ENCODE measurements at regions not wholly inside any gene's neighbourhood (a gene's known extent, or its start where the extent isn't known, plus 50 kb on each side); places are given as distances from the start of the nearest gene placed in this dataset.

DNA sequence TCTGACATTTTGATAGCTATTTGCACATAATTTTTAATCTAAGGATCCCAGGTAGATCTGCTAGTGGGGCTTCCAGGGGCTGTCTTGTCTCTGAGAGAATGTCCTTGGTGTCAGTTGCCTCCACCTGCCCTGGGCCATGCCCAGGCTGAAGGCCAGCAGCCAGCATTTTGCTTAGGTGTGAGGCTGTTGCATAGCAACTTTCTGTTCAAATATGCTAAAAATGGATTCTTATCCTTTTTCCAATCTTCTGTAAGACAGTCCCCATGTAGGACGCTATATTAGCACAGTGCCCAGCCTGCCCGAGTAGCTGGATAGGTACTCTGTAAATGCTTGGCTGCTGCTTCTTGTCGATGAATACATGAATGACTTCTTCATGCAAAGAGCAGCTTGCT, 62.5 kb upstream of the CITED2 start:
- Histone ChIP-seq H3K36me3 (ENCODE audit: insufficient read depth, low read length) (no peaks in the 10 kb centered on the region), H3K27me3 (ENCODE audit: insufficient read depth, low read length) (no peaks in the 10 kb centered on the region), H3K4me3 (ENCODE audit: low read length) (no peak overlapping the region), H3K27ac (ENCODE audit: low read depth, low read length) (no peak overlapping the region), H3K4me1 (ENCODE audit: insufficient read depth, low read length) (no peaks in the 10 kb centered on the region), H3K9ac (ENCODE audit: low read depth, low read length) (no peak overlapping the region), H3K9me3 (ENCODE audit: insufficient read depth, low read depth, low read length) (no peaks in the 10 kb centered on the region)
- WGBS, result 98% methylated on average over 3 of the region's 3 CpGs

DNA sequence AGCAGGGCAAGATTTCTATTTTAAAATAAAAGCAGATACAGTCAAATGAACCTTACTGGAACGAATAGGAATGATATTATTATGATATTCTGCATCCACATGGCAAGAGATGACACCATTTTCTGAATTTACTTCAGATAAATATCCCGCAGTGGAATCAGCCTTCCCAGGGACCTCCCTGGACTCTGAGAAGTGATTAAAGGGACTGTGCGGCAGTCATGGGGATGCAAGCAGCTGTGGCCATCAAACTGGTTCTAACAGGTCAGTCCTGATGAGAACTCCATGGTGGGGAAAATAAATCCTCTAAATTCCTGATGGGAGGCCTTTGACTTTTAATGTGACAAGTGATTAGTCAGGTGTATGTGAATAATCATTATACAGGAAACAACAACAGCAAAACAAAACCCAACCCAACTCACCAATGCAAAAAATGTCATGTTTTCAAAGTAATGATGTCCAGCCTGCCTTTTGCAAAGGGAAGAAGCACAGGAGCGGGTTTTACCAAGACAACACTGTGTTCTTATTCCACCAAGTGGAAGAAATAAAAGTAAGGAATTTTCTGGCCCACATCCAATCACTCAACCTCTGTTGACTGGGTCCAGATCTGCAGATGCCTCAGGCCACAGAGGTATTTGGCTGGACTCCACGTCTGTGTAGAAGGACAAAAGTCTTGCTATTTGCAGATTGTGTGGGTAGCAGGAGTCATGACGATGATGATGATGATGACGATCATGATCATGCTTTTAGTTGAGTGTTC, 61.9 kb upstream of the CITED2 start:
- H3K36me3 ChIP-seq (ENCODE audit: insufficient read depth, low read length), result no peaks in the 10 kb centered on the region
- H3K27me3 ChIP-seq (ENCODE audit: insufficient read depth, low read length), result no peaks in the 10 kb centered on the region
- no peak overlapping the region for H3K9ac ChIP-seq (ENCODE audit: low read depth, low read length)
- H3K4me1 ChIP-seq (ENCODE audit: insufficient read depth, low read length), result no peaks in the 10 kb centered on the region
- 93% methylated on average over 6 of the region's 7 CpGs for WGBS
- no peak overlapping the region for H3K27ac ChIP-seq (ENCODE audit: low read depth, low read length)
- no peak overlapping the region for H3K4me3 ChIP-seq (ENCODE audit: low read length)
- no peaks in the 10 kb centered on the region for H3K9me3 ChIP-seq (ENCODE audit: insufficient read depth, low read depth, low read length)

DNA sequence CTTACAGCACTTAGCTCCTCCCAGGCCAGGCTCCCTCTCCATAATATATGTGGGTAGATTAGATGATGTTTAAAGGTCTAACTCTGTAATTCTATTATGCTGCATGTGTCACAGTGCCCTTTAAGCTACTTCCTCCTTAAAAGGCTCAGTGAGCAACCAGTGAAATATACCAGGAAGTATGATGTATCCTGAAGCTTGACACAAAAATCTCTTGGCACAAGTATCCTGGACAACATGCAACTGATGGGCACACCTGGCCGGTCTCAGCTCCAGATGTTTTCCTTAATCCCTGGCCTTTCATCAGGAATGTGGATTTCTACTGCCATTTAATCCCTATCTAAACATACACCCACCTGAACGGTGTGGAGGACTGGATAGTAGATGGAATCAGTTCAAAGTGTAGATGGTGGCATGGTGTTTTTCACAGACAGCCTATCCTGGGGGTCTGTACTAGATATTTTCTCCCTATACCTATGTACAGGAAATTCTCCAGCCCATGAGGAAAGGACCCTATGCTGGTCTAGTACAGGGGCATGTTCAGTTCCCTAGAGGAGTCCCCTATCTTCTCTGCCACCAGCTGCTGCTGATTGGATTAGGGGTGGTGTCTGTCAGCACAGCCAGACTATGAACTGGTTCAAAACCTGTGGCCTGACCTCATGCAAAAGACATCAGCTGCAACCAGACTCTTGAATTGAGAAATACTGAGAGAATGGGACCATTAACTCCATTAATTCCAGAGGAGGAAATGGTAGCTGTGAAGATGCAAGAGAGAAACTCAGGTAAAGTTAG, 59.4 kb upstream of the CITED2 start:
- 96% methylated on average over 1 of the region's 2 CpGs for WGBS
- no peaks in the 10 kb centered on the region for H3K4me1 ChIP-seq (ENCODE audit: insufficient read depth, low read length)
- no peak overlapping the region for H3K4me3 ChIP-seq (ENCODE audit: low read length)
- no peak overlapping the region for H3K27ac ChIP-seq (ENCODE audit: low read depth, low read length)
- no peak overlapping the region for H3K9ac ChIP-seq (ENCODE audit: low read depth, low read length)
- no peaks in the 10 kb centered on the region for H3K36me3 ChIP-seq (ENCODE audit: insufficient read depth, low read length)
- no peaks in the 10 kb centered on the region for H3K27me3 ChIP-seq (ENCODE audit: insufficient read depth, low read length)
- H3K9me3 ChIP-seq (ENCODE audit: insufficient read depth, low read depth, low read length), result no peaks in the 10 kb centered on the region

DNA sequence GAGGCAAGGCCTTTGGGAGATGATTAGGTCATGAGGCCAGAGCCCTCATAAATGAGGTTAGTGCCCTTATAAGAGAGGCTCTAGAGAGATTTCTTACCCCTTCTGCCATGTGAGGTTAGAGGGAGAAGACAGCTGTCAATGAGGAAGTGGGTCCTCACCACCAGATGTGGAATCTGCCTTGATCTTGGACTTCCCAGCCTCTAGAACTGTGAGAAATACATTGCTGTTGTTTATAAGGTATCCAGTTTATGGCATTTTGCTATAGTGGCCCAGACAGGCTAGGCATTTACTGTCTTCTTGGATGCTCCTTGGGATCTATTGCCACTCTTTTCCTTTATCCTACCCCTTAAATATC, 57.1 kb upstream of the CITED2 start:
- Histone ChIP-seq H3K36me3 (ENCODE audit: insufficient read depth, low read length) (no peaks in the 10 kb centered on the region), H3K9ac (ENCODE audit: low read depth, low read length) (no peak overlapping the region), H3K27me3 (ENCODE audit: insufficient read depth, low read length) (no peaks in the 10 kb centered on the region)

DNA sequence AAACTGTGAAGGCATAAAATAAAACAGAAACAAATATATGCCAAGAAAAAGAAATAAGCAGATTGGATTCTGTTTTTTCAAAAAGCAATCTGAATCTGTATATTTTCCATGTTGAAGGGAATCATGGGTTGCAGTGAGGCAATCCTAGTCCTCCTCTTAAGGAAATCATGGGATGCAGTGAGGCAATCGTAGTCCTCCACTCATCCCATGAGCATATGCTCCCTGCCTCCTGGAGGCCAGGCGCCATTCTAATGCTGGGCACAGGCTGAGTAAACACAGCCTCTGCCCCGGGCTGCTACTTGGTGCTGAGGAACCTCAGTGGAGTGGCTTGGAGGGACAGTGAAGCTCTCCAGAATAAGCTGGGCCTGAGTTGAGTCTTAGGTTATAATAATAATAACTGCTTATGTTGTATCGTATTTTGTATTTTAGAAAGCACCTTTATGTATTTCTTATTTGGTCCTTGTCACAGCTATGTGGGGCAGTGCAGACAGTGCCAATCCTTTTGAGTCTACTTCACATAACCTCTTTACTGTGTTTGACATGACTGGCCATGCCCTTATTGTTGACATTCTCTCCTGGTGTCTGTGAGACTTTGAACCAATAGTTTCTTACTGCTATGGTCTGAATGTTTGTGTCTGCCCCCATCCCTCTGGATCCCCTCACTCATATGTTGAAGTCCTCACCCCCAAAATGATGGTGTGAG, 56.6 kb upstream of the CITED2 start:
- 0 out of 2 replicates have a peak, but pooled peaks cover 2% of the 10 kb centered on the region for H3K4me1 ChIP-seq (ENCODE audit: insufficient read depth, low read length)
- H3K9me3 ChIP-seq (ENCODE audit: insufficient read depth, low read depth, low read length), result no peaks in the 10 kb centered on the region
- 94% methylated on average over 3 of the region's 4 CpGs for WGBS
- no peak overlapping the region for H3K9ac ChIP-seq (ENCODE audit: low read depth, low read length)
- no peaks in the 10 kb centered on the region for H3K36me3 ChIP-seq (ENCODE audit: insufficient read depth, low read length)
- no peak overlapping the region for H3K4me3 ChIP-seq (ENCODE audit: low read length)
- no peak overlapping the region for H3K27ac ChIP-seq (ENCODE audit: low read depth, low read length)
- H3K27me3 ChIP-seq (ENCODE audit: insufficient read depth, low read length), result no peaks in the 10 kb centered on the region

More for the DNA sequence above, 57.1 kb upstream of the CITED2 start:
- no peak overlapping the region for H3K4me3 ChIP-seq (ENCODE audit: low read length)
- H3K9me3 ChIP-seq (ENCODE audit: insufficient read depth, low read depth, low read length), result no peaks in the 10 kb centered on the region
- no peak overlapping the region for H3K27ac ChIP-seq (ENCODE audit: low read depth, low read length)
- H3K4me1 ChIP-seq (ENCODE audit: insufficient read depth, low read length), result no peaks in the 10 kb centered on the region

DNA sequence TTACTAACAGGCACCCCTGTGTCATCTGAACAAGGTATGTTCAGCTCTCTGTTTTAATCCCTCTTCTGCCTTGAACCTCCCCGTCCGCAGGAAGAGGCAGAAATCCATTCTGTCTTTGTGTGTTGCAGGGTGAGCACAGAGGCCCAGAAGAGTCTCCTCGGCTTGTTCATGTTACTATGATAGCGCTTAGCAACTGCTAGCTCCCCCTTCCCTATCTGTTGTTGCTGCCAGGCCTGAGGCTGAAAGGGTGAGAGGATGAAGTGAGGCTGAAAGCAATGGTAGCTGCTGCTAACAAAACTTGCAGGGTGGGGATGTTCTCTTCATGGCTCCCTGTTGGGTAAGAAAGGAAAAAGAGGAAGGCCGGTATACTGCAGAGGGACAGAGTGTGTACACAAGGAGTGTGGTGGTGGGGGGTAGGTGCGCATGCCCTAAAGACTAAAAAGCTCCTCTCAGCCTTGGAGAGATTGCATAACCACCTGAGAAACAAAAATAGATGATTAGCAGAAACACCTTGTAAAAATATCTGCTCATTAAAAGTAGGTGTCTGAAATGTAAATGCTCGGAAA, 55.2 kb upstream of the CITED2 start:
- WGBS, result 90% methylated on average over 6 of the region's 7 CpGs
- Histone ChIP-seq H3K27me3 (ENCODE audit: insufficient read depth, low read length) (no peaks in the 10 kb centered on the region), H3K36me3 (ENCODE audit: insufficient read depth, low read length) (no peaks in the 10 kb centered on the region), H3K4me1 (ENCODE audit: insufficient read depth, low read length) (0 out of 2 replicates have a peak, but pooled peaks cover 3% of the 10 kb centered on the region), H3K9ac (ENCODE audit: low read depth, low read length) (no peak overlapping the region), H3K9me3 (ENCODE audit: insufficient read depth, low read depth, low read length) (no peaks in the 10 kb centered on the region), H3K4me3 (ENCODE audit: low read length) (no peak overlapping the region), H3K27ac (ENCODE audit: low read depth, low read length) (no peak overlapping the region)

DNA sequence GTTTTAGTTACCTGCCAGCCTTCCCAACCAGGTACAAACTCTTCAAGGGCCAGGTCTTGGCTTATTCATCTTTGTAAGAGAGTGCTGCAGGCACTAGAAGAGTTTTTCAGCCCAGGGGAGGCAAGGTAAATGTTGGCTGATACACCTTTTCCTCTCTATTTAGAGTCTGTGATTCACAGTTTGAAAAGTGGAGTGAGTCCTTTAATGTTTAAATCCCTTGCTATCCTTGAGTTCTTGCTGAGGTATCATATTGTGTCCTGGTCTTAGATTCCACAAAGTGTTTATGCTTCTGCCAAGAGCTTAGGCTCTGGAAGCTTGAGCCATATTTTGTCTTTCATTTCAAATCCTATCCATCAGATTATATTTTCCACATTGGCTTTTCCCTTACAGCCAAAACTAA, 52.8 kb upstream of the CITED2 start:
- Histone ChIP-seq H3K36me3 (ENCODE audit: insufficient read depth, low read length) (no peaks in the 10 kb centered on the region), H3K4me1 (ENCODE audit: insufficient read depth, low read length) (0 out of 2 replicates have a peak, but pooled peaks cover 3% of the 10 kb centered on the region), H3K27ac (ENCODE audit: low read depth, low read length) (no peak overlapping the region), H3K9me3 (ENCODE audit: insufficient read depth, low read depth, low read length) (no peaks in the 10 kb centered on the region), H3K4me3 (ENCODE audit: low read length) (no peak overlapping the region), H3K9ac (ENCODE audit: low read depth, low read length) (no peak overlapping the region), H3K27me3 (ENCODE audit: insufficient read depth, low read length) (no peaks in the 10 kb centered on the region)

DNA sequence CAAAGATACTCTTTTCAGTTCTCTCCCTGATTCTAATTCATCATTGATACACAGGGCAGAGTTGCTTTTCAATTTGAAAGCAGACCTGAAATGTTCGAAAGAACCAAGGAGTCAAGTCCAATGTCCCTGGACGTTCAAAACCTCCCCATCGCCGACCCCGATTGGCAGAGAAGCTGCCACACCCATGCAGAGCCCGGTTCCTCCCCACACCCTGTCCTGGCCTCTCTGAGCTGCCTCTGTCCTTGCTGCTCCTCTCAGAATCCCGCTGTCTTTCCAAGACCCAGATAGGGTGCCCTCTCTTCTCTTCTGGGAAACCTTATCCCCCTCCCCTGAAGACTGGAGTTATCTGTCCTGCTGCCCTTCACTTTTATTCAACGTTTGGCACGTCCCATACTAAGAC, 52.3 kb upstream of the CITED2 start:
- H3K4me1 ChIP-seq (ENCODE audit: insufficient read depth, low read length), result 0 out of 2 replicates have a peak, but pooled peaks cover 3% of the 10 kb centered on the region
- WGBS, result 92% methylated on average over 9 of the region's 9 CpGs
- no peaks in the 10 kb centered on the region for H3K27me3 ChIP-seq (ENCODE audit: insufficient read depth, low read length)
- no peaks in the 10 kb centered on the region for H3K36me3 ChIP-seq (ENCODE audit: insufficient read depth, low read length)
- H3K4me3 ChIP-seq (ENCODE audit: low read length), result no peak overlapping the region
- no peaks in the 10 kb centered on the region for H3K9me3 ChIP-seq (ENCODE audit: insufficient read depth, low read depth, low read length)
- H3K27ac ChIP-seq (ENCODE audit: low read depth, low read length), result no peak overlapping the region
- H3K9ac ChIP-seq (ENCODE audit: low read depth, low read length), result no peak overlapping the region

DNA sequence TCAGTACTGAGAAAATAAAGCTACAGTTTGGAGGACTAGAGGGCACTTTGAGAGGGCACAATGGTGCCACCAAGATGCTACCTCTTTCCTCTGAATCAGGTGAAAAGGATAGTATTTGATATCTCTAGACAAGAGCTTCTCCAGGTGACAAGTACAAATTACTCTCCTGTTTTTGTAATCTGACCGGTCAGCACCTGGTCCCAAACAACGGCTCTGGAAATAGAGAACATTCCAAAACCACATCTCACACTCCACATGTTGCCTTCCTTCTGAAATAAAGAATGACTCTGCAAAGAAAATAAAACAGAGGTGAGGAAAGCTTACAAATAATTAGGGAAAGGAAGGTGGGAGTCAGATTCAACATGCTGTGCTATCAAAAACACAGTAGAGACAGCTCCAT, 51.3 kb upstream of the CITED2 start:
- Histone ChIP-seq H3K4me3 (ENCODE audit: low read length) (no peak overlapping the region), H3K4me1 (ENCODE audit: insufficient read depth, low read length) (0 out of 2 replicates have a peak, but pooled peaks cover 3% of the 10 kb centered on the region), H3K36me3 (ENCODE audit: insufficient read depth, low read length) (no peaks in the 10 kb centered on the region), H3K9ac (ENCODE audit: low read depth, low read length) (no peak overlapping the region), H3K27ac (ENCODE audit: low read depth, low read length) (no peak overlapping the region), H3K9me3 (ENCODE audit: insufficient read depth, low read depth, low read length) (no peaks in the 10 kb centered on the region), H3K27me3 (ENCODE audit: insufficient read depth, low read length) (no peaks in the 10 kb centered on the region)
- 84% methylated on average over 2 of the region's 2 CpGs for WGBS

DNA sequence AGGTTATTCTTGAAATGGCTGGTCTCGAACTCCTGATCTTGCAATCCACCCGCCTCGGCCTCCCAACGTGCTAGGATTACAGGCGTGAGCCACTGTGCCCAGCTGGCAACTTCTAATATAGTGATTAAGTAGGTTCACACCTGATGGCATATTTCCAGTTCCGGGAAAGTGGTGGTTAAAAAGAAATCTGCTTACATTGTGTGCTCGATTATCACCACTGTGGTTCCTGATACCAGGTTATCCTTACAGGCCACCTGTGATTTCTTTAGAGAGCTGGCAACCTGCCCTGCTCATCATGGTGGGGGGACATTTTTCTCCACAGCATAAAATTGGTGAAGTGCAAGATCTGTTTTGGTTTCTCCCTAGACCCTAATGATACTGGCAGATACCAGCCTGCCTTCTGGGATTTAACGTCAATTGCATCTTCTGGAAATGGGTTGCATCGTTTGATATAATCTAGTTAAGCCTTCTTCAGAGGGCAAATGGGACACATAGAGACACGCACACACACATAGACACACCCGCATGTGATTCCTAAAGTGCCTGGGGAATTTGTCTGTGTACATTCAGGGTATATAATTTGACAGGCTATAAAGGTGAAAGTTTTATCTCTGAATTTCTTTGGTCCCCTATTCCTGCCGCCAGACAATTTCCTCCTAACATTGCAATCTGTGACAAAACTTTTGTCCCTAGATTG, 49.7 kb upstream of the CITED2 start:
- 95% methylated on average over 11 of the region's 12 CpGs for WGBS
- H3K27ac ChIP-seq (ENCODE audit: low read depth, low read length), result no peak overlapping the region

More for the DNA sequence above, 49.7 kb upstream of the CITED2 start:
- H3K9ac ChIP-seq (ENCODE audit: low read depth, low read length), result no peak overlapping the region
- H3K4me3 ChIP-seq (ENCODE audit: low read length), result no peak overlapping the region
- no peaks in the 10 kb centered on the region for H3K27me3 ChIP-seq (ENCODE audit: insufficient read depth, low read length)
- H3K9me3 ChIP-seq (ENCODE audit: insufficient read depth, low read depth, low read length), result no peaks in the 10 kb centered on the region
- no peaks in the 10 kb centered on the region for H3K36me3 ChIP-seq (ENCODE audit: insufficient read depth, low read length)
- 0 out of 2 replicates have a peak, but pooled peaks cover 3% of the 10 kb centered on the region for H3K4me1 ChIP-seq (ENCODE audit: insufficient read depth, low read length)
